Heart right ventricle (tissue), 16 donors: ENCODE measurements at regions not wholly inside any gene's neighbourhood (a gene's known extent, or its start where the extent isn't known, plus 50 kb on each side); places are given as distances from the start of the nearest gene placed in this dataset.

Experiments used
- ATAC-seq, 8 donors: fragments of 200-7000 bp; cut with Tn5 transposase; one replicate each; pipeline ENCODE4 v1.9.1; 2020; ENCODE audit warnings: mild to moderate bottlenecking in 8 of 8, moderate library complexity in 8 of 8, moderate number of reproducible peaks in 1 of 8
- DNase-seq, 2 donors: peaks; one replicate each; pipeline ENCODE4 v3.0.0-alpha.2; 2020
- H3K27ac ChIP-seq, 10 donors: fragments of 200-600 bp; sonication (generic) in 2 of 10; one replicate each; pipeline versions ENCODE4 v1.5.0 to v1.8.0; 2020 to 2022; ENCODE audit warnings: mild to moderate bottlenecking in 3 of 10
- H3K27me3 ChIP-seq, 7 donors: fragments of 200-600 bp; one replicate each; pipeline ENCODE4 v1.8.0; 2021 to 2022; ENCODE audit warnings: mild to moderate bottlenecking in 2 of 7
- H3K36me3 ChIP-seq, 9 donors: fragments of 200-600 bp; sonication (generic) in 1 of 9; one replicate each; pipeline versions ENCODE4 v1.5.0 to v1.8.0; 2020 to 2022; ENCODE audit warnings: mild to moderate bottlenecking in 2 of 9
- H3K4me1 ChIP-seq, 9 donors: fragments of 200-600 bp; sonication (generic) in 1 of 9; one replicate each; pipeline versions ENCODE4 v1.5.0 to v1.8.0; 2020 to 2022; ENCODE audit warnings: mild to moderate bottlenecking in 4 of 9
- H3K4me3 ChIP-seq, 10 donors: fragments of 200-600 bp; sonication (generic) in 2 of 10; one replicate each; pipeline versions ENCODE4 v1.5.0 to v1.8.0; 2020 to 2022; ENCODE audit warnings: mild to moderate bottlenecking in 7 of 10, moderate library complexity in 2 of 10
- H3K9me3 ChIP-seq, 11 donors: fragments of 200-600 bp in 10 of 11; sonication (generic) in 2 of 11; one replicate each; pipeline versions ENCODE4 v1.5.0 to v1.8.0; 2013 to 2022; ENCODE audit warnings: mild to moderate bottlenecking in 2 of 11, control low read depth in 1 of 11, moderate library complexity in 1 of 11
- CTCF ChIP-seq, 9 donors: fragments of 200-600 bp; sonication (generic) in 2 of 9; IDR thresholded peaks; one replicate each; pipeline versions ENCODE4 v1.5.0 to v1.8.0; 2021 to 2022; ENCODE audit warnings: antibody characterized with exemption in 9 of 9, mild to moderate bottlenecking in 5 of 9, moderate library complexity in 1 of 9
- WGBS, 2 donors: extraction: QIAGEN DNeasy Blood & Tissue Kit; methylation state at CpG; one replicate each; pipeline ENCODE4 v1.1.7; 2013; ENCODE audit warnings: inconsistent platforms in 1 of 2; 5-methylcytosine and 5-hydroxymethylcytosine counted together
- intact Hi-C, 10 donors: fragments of 100-400 bp; cut with DNase I; formaldehyde crosslinking; loops; one replicate each; pipeline versions ENCODE4 v1.11.1 to v1.14.2; 2022
- donor health status: Arrhythmogenic right ventricular cardiomyopathy.
- donor health status: ischemic (EF 13 %, LVEDD 7.1; RV severe dilation, severe dysfunction).
- donor health status: healthy with polysubstance abuse.
- donor health status: DM: no; HTN: yes; CAD: no.
- donor health status: DM: no; HTN: no; CAD: no.
- donor health status: ischemic (EF 25% LVEDD 6.9; RV normal size, moderate dysfunction).
- donor health status: ischemic (EF 25% LVEDD 5.7; RV mildly dilated, moderate dysfunction).
- donor health status: healthy.
- donor health status: DM: yes; HTN: yes; CAD: no.
- donor health status: Ischemic cardiomyopathy.
- donor health status: ischemic (EF 35%, LVEDD 5.7; RV mildly dilated, moderate dysfunction).
- donor health status: nonischemic (EF 11% LVEDD 7.7; RV severe dilation, severe dysfunction).
- donor health status: DM: yes; HTN: yes; CAD: no.
- donor health status: PGD.
- donor health status: ischemic (EF 29% LVEDD 5.4; RV normal size, mild dysfunction).
- donor health status: nonischemic (EF 23%, LVEDD 6.1; RV moderate dilation, normal function).

GRCh38 chr12:84495711-84496110, 416.9 kb downstream of the SLC6A15 start:
- Histone ChIP-seq H3K27me3 (no peaks in the 10 kb centered on the region), H3K36me3 (no peaks in the 10 kb centered on the region), H3K9me3 (no peaks in the 10 kb centered on the region), H3K4me3 (no peak overlapping the region), H3K27ac (no peak overlapping the region), H3K4me1 (no peaks in the 10 kb centered on the region)
- intact Hi-C loops: no loop called here
- TF ChIP-seq CTCF (IDR thresholded peaks at IDR 0.05): no peak
- ATAC-seq: no peak
- WGBS, 2 donors: 87 to 93% methylated on average over 2 of the region's 2 CpGs
- DNase-seq: no peak

GRCh38 chr12:84492351-84492883, 420.2 kb downstream of the SLC6A15 start:
- Histone ChIP-seq H3K27me3 (no peaks in the 10 kb centered on the region), H3K4me3 (no peak overlapping the region), H3K27ac (no peak overlapping the region), H3K4me1 (no peaks in the 10 kb centered on the region), H3K36me3 (no peaks in the 10 kb centered on the region), H3K9me3 (no peaks in the 10 kb centered on the region)
- WGBS, 2 donors: 71 to 85% methylated on average over 3 of the region's 3 CpGs
- no peak for TF ChIP-seq CTCF (IDR thresholded peaks at IDR 0.05)
- ATAC-seq (no peak), DNase-seq (no peak)
- intact Hi-C loops: no loop called here

GRCh38 chr12:84484798-84485197, 427.8 kb downstream of the SLC6A15 start:
- Histone ChIP-seq H3K9me3 (no peaks in the 10 kb centered on the region), H3K4me1 (no peaks in the 10 kb centered on the region), H3K27ac (no peak overlapping the region), H3K27me3 (no peaks in the 10 kb centered on the region), H3K4me3 (no peak overlapping the region), H3K36me3 (no peaks in the 10 kb centered on the region)
- intact Hi-C loops: no loop called here
- DNase-seq (no peak), ATAC-seq (no peak)
- no peak for TF ChIP-seq CTCF (IDR thresholded peaks at IDR 0.05)
- WGBS, 2 donors: 68 to 90% methylated on average over 2 of the region's 2 CpGs

GRCh38 chr12:84480803-84481202, 431.8 kb downstream of the SLC6A15 start:
- no peaks in the 10 kb centered on the region for H3K27me3 ChIP-seq
- H3K9me3 ChIP-seq: peaks cover 0 to 15% (median 0%) of the 10 kb centered on the region in 11 donors
- no peak for ATAC-seq
- TF ChIP-seq CTCF (IDR thresholded peaks at IDR 0.05): no peak
- no peak overlapping the region for H3K27ac ChIP-seq
- H3K4me1 ChIP-seq: no peaks in the 10 kb centered on the region
- no peak overlapping the region for H3K4me3 ChIP-seq
- intact Hi-C loops: no loop called here
- no peaks in the 10 kb centered on the region for H3K36me3 ChIP-seq
- no peak for DNase-seq
- 77 to 86% methylated on average over 3 of the region's 3 CpGs for WGBS, 2 donors
